VCaP (cell line): ENCODE measurements at regions not wholly inside any gene's neighbourhood (a gene's known extent, or its start where the extent isn't known, plus 50 kb on each side); places are given as distances from the start of the nearest gene placed in this dataset.

Experiments
- H3K27ac ChIP-seq: fragments of 450-650 bp; 2 replicates; pipeline ENCODE4 v1.5.1; 2017
- CTCF ChIP-seq: fragments of 450-650 bp; conservative IDR thresholded peaks from 2 replicates; pipeline ENCODE4 v1.5.1; 2017; ENCODE audit warnings: mild to moderate bottlenecking, moderate library complexity

GRCh38 chr6:74054190-74054589 is 358.2 kb downstream of the CD109 start:
- TF ChIP-seq CTCF: no peak
- no peak overlapping the region for H3K27ac ChIP-seq

GRCh38 chr6:74050921-74051320 is 354.9 kb downstream of the CD109 start:
- H3K27ac ChIP-seq: no peak overlapping the region
- no peak for TF ChIP-seq CTCF

- no peak for TF ChIP-seq CTCF
- H3K27ac ChIP-seq: no peak overlapping the region
Measured at GRCh38 chr6:74048387-74048786, 352.4 kb downstream of the CD109 start.

DNA sequence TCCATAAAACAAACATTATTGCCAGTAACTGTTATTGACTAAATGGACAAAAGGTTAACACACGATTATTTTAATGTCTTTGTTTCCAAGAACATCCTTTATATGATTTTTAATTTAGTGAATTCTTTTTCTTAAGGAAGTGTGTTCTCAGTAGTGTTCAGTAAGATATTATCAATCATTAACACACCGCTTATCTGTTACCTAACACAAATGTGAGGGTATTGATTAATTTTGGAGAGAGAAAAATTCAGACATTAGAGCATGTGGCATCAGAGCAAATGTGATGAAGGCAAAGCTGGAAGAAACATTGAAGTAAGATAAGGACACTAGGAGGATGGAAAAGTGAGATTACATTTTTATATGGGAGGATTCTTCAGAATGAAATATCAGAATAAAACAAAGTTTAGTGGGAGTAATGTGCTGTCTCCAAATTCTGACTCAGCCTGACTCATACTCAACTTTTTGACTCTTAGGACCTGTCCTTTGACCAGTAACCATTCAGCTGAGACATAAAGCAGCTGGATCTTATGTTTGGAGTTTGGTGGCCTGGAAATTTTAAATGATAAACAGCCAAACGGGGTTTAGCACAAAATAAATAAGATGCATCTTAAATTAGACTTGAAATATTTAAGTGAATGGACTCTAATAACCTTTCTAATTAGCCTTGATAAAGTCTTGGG is 348.6 kb downstream of the CD109 start:
- H3K27ac ChIP-seq: no peak overlapping the region
- TF ChIP-seq CTCF: no peak

DNA sequence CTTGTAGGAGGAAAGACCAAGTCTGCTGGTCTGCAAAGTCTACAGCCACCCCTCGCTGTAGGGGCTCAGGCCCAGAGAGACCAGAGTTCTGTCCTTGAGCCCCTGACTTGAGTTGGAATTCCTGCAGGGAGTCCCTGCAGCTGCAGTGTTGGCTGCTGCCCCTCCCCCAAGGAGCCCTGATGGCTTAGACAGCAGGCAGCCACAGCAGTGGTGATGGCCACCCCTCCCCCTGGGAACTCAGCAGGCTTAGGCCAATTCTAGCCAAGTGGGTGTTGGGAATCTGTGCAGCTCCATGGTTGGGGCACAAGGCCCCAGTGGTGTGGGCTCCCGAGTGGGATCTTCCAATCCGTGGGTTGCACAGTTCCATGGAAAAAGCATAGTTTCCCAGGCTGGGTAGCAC is 345.4 kb downstream of the CD109 start:
- no peak overlapping the region for H3K27ac ChIP-seq
- no peak for TF ChIP-seq CTCF

GRCh38 chr6:74018825-74019224 is 322.8 kb downstream of the CD109 start:
- TF ChIP-seq CTCF: no peak
- no peak overlapping the region for H3K27ac ChIP-seq

DNA sequence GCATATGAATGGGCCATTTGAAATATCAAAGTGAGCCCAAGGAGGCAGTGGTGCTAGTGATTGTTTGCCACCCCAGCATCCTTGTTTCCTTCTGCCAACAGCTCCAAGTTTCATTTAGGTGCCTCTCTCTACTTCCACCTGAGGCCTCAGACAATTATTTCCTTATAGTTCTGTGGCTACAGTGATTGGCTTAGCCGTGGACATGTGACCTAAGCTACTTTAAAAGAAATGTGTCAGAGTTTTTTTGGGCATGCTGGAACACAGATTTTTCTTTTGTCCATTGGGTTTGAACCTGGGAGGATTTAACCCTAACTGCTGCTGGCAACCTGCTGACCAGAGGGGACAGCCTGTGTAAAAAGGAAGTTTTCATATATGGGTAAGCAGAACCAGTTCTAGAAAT is 319.4 kb downstream of the CD109 start:
- TF ChIP-seq CTCF: no peak
- H3K27ac ChIP-seq: no peak overlapping the region
